ENCODE measurements at regions not wholly inside any gene's neighbourhood (a gene's known extent, or its start where the extent isn't known, plus 50 kb on each side); places are given as distances from the start of the nearest gene placed in this dataset.
"Not testable (repeated sequence)": the region's sequence is repeated elsewhere in the genome, so short reads cannot be mapped to it uniquely, and the experiment has no call there.

GRCh38 chr4:117135634-117136354, 50.4 kb upstream of the TRAM1L1 start:
- no peak for DNase-seq

GRCh38 chr4:117137145-117137544, 51.8 kb upstream of the TRAM1L1 start:
- DNase-seq, result no peak

- DNase-seq, result not testable (repeated sequence)
Observed at GRCh38 chr4:117138732-117139131, 53.4 kb upstream of the TRAM1L1 start.

GRCh38 chr4:117154251-117154650, 68.9 kb upstream of the TRAM1L1 start:
- DNase-seq, result no peak

GRCh38 chr4:117156806-117157205, 71.4 kb upstream of the TRAM1L1 start:
- DNase-seq, result no peak

GRCh38 chr4:117157360-117157759, 72.0 kb upstream of the TRAM1L1 start:
- DNase-seq, result no peak

GRCh38 chr4:117162976-117163375, 77.6 kb upstream of the TRAM1L1 start:
- DNase-seq, result no peak

GRCh38 chr4:117164338-117164737, 79.0 kb upstream of the TRAM1L1 start:
- DNase-seq, result no peak

GRCh38 chr4:117175369-117175768, 90.0 kb upstream of the TRAM1L1 start:
- DNase-seq, result not testable (repeated sequence)

- DNase-seq, result no peak
Observed at GRCh38 chr4:117203231-117203630, 117.9 kb upstream of the TRAM1L1 start.

- no peak for DNase-seq
Observed at GRCh38 chr4:117210551-117210950, 125.2 kb upstream of the TRAM1L1 start.

- DNase-seq, result no peak
Observed at GRCh38 chr4:117224256-117224655, 138.9 kb upstream of the TRAM1L1 start.

GRCh38 chr4:117225471-117225870, 140.1 kb upstream of the TRAM1L1 start:
- no peak for DNase-seq

- DNase-seq, result no peak
Observed at GRCh38 chr4:117227925-117228324, 142.5 kb upstream of the TRAM1L1 start.

GRCh38 chr4:117239434-117239833, 154.1 kb upstream of the TRAM1L1 start:
- DNase-seq, result no peak

GRCh38 chr4:117249333-117249732, 164.0 kb upstream of the TRAM1L1 start:
- no peak for DNase-seq

GRCh38 chr4:117264072-117264471, 178.7 kb upstream of the TRAM1L1 start:
- no peak for DNase-seq

GRCh38 chr4:117267317-117267716, 181.9 kb upstream of the TRAM1L1 start:
- DNase-seq, result no peak

- DNase-seq, result no peak
Observed at GRCh38 chr4:117284736-117285135, 199.4 kb upstream of the TRAM1L1 start.

GRCh38 chr4:117293784-117294183, 208.4 kb upstream of the TRAM1L1 start:
- no peak for DNase-seq

GRCh38 chr4:117302226-117302625, 216.8 kb upstream of the TRAM1L1 start:
- no peak for DNase-seq

- no peak for DNase-seq
Observed at GRCh38 chr4:117311215-117311614, 225.8 kb upstream of the TRAM1L1 start.

- DNase-seq, result no peak
Observed at GRCh38 chr4:117311989-117312388, 226.6 kb upstream of the TRAM1L1 start.

- DNase-seq, result no peak
Observed at GRCh38 chr4:117324851-117325491, 239.6 kb upstream of the TRAM1L1 start.

GRCh38 chr4:117326091-117326490, 240.7 kb upstream of the TRAM1L1 start:
- no peak for DNase-seq
